GM12878 (cell line): ENCODE measurements at regions not wholly inside any gene's neighbourhood (a gene's known extent, or its start where the extent isn't known, plus 50 kb on each side); places are given as distances from the start of the nearest gene placed in this dataset.

Experiments
- EGR1 ChIP-seq, 2 experiments: IDR thresholded peaks; 1 replicate in 1 of 2; 2 replicates in 1 of 2; pipeline ENCODE4 v1.6.1; 2011 to 2012; ENCODE audit warnings: low read depth in 2 of 2, low read length in 2 of 2, borderline replicate concordance in 1 of 2, mild to moderate bottlenecking in 1 of 2, moderate library complexity in 1 of 2
- EP300 ChIP-seq, 2 experiments: fragments of 150-350 bp in 1 of 2; IDR thresholded peaks; 2 replicates each; pipeline ENCODE4 v1.6.1; 2011 to 2012; ENCODE audit warnings: low read depth in 2 of 2, low read length in 2 of 2, borderline replicate concordance in 1 of 2, improper control_type of control experiment in 1 of 2, inconsistent platforms in 1 of 2; ENCODE audit not compliant: control insufficient read depth in 1 of 2
- HDAC2 ChIP-seq: fragments of 200-600 bp; sonication (generic); IDR thresholded peaks from 2 replicates; pipeline ENCODE4 v1.6.1; 2017
- LARP7 ChIP-seq: fragments of 450-650 bp; IDR thresholded peaks from 2 replicates; pipeline ENCODE4 v1.6.1; 2017; ENCODE audit warnings: mild to moderate bottlenecking
- PAX8 ChIP-seq: fragments of 450-650 bp; IDR thresholded peaks from 2 replicates; pipeline ENCODE4 v1.6.1; 2017; ENCODE audit warnings: mild to moderate bottlenecking, moderate library complexity
- POLR2A ChIP-seq: IDR thresholded peaks from 2 replicates; pipeline ENCODE4 v1.6.1; 2011; ENCODE audit warnings: low read depth, mild to moderate bottlenecking, low read length
- POLR2AphosphoS2 ChIP-seq: IDR thresholded peaks from 2 replicates; pipeline ENCODE4 v1.6.1; 2011; ENCODE audit warnings: low read depth, mild to moderate bottlenecking, low read length, improper control_type of control experiment, moderate library complexity
- RFX5 ChIP-seq: IDR thresholded peaks from 2 replicates; pipeline ENCODE4 v1.6.1; 2011; ENCODE audit warnings: low read depth, low read length, improper control_type of control experiment
- TF ChIP-seq, protein P1 (sequence below), 3 experiments: IDR thresholded peaks in 2 of 3; conservative IDR thresholded peaks in 1 of 3; 2 replicates each; pipeline ENCODE4 v1.5.1; 2011; ENCODE audit warnings: low read depth in 3 of 3, low read length in 3 of 3, mild to moderate bottlenecking in 3 of 3, control low read depth in 2 of 3, moderate library complexity in 2 of 3, inconsistent platforms in 1 of 3, mixed read lengths in 1 of 3; ENCODE audit not compliant: control insufficient read depth in 2 of 3, insufficient read depth in 1 of 3; ENCODE audit errors: extremely low read depth in 1 of 3
- TF ChIP-seq, protein P2 (sequence below): fragments of 450-650 bp; formaldehyde crosslinking; IDR thresholded peaks from 2 replicates; pipeline ENCODE4 v1.4.0; 2022; ENCODE audit warnings: mild to moderate bottlenecking, moderate library complexity

DNA sequence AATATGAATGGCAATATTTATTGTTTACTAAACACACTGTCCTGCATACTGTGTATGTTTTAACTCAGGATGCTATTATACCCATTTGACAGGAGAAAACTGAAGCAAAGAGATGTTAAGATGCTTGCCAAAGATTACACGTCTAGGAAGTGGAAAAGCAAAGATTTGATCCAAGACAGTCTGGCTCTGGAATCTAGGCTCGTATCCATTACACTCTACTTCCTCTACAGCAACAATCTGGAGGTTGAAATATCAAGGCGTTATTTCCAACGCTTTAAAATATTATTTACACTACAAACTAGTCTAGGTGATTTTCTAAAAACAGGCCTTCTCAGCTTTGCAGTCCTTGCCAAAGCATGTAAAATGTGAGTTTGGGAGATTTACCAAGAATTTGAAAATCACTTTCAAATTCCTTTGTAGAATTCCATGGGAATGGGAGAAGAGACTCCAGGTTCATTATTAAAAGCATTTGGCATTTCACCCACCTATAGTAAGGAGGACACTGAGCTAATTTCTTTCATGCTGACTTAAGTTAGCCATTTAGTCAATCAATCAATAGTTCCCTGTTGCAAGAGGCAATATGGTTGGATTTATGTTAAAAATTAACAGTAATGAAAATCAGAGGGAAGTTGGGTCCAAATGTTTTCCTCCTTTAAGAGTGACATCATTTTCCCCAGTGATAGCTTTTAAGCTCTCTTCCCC lies 356.3 kb upstream of the SMARCA2 start:
- TF ChIP-seq RFX5 (no peak), POLR2A (no peak), LARP7 (no peak), POLR2AphosphoS2 (no peak), HDAC2 (no peak), EGR1 (IDR thresholded peaks at IDR 0.05; ENCODE audit: borderline replicate concordance in 1 of 2, low read depth in 2 of 2, low read length in 2 of 2) (no peak), PAX8 (no peak), EP300 (IDR thresholded peaks at IDR 0.05; ENCODE audit: borderline replicate concordance in 1 of 2, control insufficient read depth in 1 of 2, low read depth in 2 of 2, low read length in 2 of 2) (no peak)
- TF ChIP-seq, protein P1, sequence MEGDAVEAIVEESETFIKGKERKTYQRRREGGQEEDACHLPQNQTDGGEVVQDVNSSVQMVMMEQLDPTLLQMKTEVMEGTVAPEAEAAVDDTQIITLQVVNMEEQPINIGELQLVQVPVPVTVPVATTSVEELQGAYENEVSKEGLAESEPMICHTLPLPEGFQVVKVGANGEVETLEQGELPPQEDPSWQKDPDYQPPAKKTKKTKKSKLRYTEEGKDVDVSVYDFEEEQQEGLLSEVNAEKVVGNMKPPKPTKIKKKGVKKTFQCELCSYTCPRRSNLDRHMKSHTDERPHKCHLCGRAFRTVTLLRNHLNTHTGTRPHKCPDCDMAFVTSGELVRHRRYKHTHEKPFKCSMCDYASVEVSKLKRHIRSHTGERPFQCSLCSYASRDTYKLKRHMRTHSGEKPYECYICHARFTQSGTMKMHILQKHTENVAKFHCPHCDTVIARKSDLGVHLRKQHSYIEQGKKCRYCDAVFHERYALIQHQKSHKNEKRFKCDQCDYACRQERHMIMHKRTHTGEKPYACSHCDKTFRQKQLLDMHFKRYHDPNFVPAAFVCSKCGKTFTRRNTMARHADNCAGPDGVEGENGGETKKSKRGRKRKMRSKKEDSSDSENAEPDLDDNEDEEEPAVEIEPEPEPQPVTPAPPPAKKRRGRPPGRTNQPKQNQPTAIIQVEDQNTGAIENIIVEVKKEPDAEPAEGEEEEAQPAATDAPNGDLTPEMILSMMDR (IDR thresholded peaks at IDR 0.05 in 2 of 3, conservative IDR thresholded peaks at IDR 0.05 in 1 of 3; ENCODE audit: control insufficient read depth in 2 of 3, extremely low read depth in 1 of 3, insufficient read depth in 1 of 3, low read depth in 3 of 3, low read length in 3 of 3), result no peak
- TF ChIP-seq, protein P2, sequence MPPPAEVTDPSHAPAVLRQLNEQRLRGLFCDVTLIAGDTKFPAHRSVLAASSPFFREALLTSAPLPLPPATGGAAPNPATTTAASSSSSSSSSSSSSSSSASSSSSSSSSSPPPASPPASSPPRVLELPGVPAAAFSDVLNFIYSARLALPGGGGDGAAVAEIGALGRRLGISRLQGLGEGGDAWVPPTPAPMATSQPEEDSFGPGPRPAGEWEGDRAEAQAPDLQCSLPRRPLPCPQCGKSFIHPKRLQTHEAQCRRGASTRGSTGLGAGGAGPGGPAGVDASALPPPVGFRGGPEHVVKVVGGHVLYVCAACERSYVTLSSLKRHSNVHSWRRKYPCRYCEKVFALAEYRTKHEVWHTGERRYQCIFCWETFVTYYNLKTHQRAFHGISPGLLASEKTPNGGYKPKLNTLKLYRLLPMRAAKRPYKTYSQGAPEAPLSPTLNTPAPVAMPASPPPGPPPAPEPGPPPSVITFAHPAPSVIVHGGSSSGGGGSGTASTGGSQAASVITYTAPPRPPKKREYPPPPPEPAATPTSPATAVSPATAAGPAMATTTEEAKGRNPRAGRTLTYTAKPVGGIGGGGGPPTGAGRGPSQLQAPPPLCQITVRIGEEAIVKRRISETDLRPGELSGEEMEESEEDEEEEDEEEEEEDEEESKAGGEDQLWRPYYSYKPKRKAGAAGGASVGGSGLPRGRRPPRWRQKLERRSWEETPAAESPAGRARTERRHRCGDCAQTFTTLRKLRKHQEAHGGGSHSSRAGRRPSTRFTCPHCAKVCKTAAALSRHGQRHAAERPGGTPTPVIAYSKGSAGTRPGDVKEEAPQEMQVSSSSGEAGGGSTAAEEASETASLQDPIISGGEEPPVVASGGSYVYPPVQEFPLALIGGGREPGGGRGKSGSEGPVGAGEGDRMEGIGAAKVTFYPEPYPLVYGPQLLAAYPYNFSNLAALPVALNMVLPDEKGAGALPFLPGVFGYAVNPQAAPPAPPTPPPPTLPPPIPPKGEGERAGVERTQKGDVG (CRISPR knock-in tag), result no peak
